GM12873 (cell line): ENCODE measurements at regions not wholly inside any gene's neighbourhood (a gene's known extent, or its start where the extent isn't known, plus 50 kb on each side); places are given as distances from the start of the nearest gene placed in this dataset.

ENCODE experiments used
- TF ChIP-seq, protein P1 (sequence below): IDR thresholded peaks from 2 replicates; pipeline ENCODE4 v1.5.1; 2012; ENCODE audit warnings: low read depth, mild to moderate bottlenecking, moderate library complexity, low read length, control low read depth; ENCODE audit not compliant: insufficient read depth; ENCODE audit errors: missing control alignments

- TF ChIP-seq, protein P1, sequence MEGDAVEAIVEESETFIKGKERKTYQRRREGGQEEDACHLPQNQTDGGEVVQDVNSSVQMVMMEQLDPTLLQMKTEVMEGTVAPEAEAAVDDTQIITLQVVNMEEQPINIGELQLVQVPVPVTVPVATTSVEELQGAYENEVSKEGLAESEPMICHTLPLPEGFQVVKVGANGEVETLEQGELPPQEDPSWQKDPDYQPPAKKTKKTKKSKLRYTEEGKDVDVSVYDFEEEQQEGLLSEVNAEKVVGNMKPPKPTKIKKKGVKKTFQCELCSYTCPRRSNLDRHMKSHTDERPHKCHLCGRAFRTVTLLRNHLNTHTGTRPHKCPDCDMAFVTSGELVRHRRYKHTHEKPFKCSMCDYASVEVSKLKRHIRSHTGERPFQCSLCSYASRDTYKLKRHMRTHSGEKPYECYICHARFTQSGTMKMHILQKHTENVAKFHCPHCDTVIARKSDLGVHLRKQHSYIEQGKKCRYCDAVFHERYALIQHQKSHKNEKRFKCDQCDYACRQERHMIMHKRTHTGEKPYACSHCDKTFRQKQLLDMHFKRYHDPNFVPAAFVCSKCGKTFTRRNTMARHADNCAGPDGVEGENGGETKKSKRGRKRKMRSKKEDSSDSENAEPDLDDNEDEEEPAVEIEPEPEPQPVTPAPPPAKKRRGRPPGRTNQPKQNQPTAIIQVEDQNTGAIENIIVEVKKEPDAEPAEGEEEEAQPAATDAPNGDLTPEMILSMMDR = no peak
These were observed 58.1 kb upstream of the PROK2 start for GRCh38 chr3:71843071-71843470.

DNA sequence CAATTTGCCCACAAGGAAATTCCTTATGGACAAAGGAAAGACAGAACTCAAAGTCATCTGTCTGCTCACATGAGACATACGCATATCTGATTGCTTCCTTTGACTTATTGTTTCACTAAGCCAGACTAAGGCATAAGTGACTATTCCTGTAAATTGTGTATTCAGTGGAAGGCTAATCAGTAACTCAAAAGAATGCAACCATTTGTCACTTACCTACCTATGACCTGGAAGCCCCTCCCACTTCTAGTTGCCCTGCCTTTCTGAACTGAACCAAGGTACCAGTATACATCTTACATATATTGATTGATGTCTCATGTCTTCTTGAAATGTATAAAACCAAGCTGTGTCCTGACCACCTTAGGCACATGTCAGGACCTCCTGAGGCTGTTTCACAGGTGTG is 53.5 kb upstream of the PROK2 start:
- TF ChIP-seq, protein P1 = no peak
